ENCODE measurements at regions not wholly inside any gene's neighbourhood (a gene's known extent, or its start where the extent isn't known, plus 50 kb on each side); places are given as distances from the start of the nearest gene placed in this dataset.

- TF ChIP-seq RXRA (IDR thresholded peaks at IDR 0.05; ENCODE audit: insufficient read depth, low read depth, low read length) (no peak), ATF2 (IDR thresholded peaks at IDR 0.05; ENCODE audit: low read length) (no peak), ASH2L (IDR thresholded peaks at IDR 0.05; ENCODE audit: low read length) (no peak), EGR1 (IDR thresholded peaks at IDR 0.05; ENCODE audit: borderline replicate concordance, low read depth, low read length) (no peak)
Measured at GRCh38 chr6:97465877-97466561, 183.0 kb upstream of the MMS22L start (continued).
